ENCODE measurements at regions not wholly inside any gene's neighbourhood (a gene's known extent, or its start where the extent isn't known, plus 50 kb on each side); places are given as distances from the start of the nearest gene placed in this dataset.

- no peak overlapping the region for H3K4me3 ChIP-seq (ENCODE audit: low read depth, poor library complexity, severe bottlenecking)
- 74 to 78% methylated on average over 10 of the region's 10 CpGs for WGBS, 2 donors
- intact Hi-C loops (cut with DNase I; ENCODE audit: low total_unique reads), result no loop called here
- no peak for DNase-seq (ENCODE audit: low spot score in 2 of 2)
- TF ChIP-seq CTCF (IDR thresholded peaks at IDR 0.05) (no peak), POLR2A (IDR thresholded peaks at IDR 0.05) (no peak)
Measured at GRCh38 chr3:59426821-59427565, 377.2 kb upstream of the CFAP20DC start.

- H3K4me3 ChIP-seq (ENCODE audit: low read depth, poor library complexity, severe bottlenecking), result no peak overlapping the region
- intact Hi-C loops (cut with DNase I; ENCODE audit: low total_unique reads), result no loop called here
- DNase-seq (ENCODE audit: low spot score in 2 of 2), result no peak
- 71 to 73% methylated on average over 5 of the region's 5 CpGs for WGBS, 2 donors
- no peak for TF ChIP-seq POLR2A (IDR thresholded peaks at IDR 0.05)
- no peak for TF ChIP-seq CTCF (IDR thresholded peaks at IDR 0.05)
Measured at GRCh38 chr3:59425942-59426341, 376.1 kb upstream of the CFAP20DC start.

- DNase-seq (ENCODE audit: low spot score in 2 of 2), result no peak
- intact Hi-C loops (cut with DNase I; ENCODE audit: low total_unique reads), result no loop called here
- no peak overlapping the region for H3K4me3 ChIP-seq (ENCODE audit: low read depth, poor library complexity, severe bottlenecking)
- WGBS, 2 donors, result 68 to 75% methylated on average over 8 of the region's 8 CpGs
- TF ChIP-seq POLR2A (IDR thresholded peaks at IDR 0.05), result no peak
- TF ChIP-seq CTCF (IDR thresholded peaks at IDR 0.05), result no peak
Measured at GRCh38 chr3:59425371-59425770, 375.5 kb upstream of the CFAP20DC start.

GRCh38 chr3:59424268-59425010 lies 374.6 kb upstream of the CFAP20DC start:
- TF ChIP-seq CTCF (IDR thresholded peaks at IDR 0.05), result no peak
- TF ChIP-seq POLR2A (IDR thresholded peaks at IDR 0.05), result no peak
- DNase-seq (ENCODE audit: low spot score in 2 of 2), result no peak
- WGBS, 2 donors, result 63% methylated on average over 10 of the region's 10 CpGs
- H3K4me3 ChIP-seq (ENCODE audit: low read depth, poor library complexity, severe bottlenecking), result no peak overlapping the region
- intact Hi-C loops (cut with DNase I; ENCODE audit: low total_unique reads), result no loop called here

- DNase-seq (ENCODE audit: low spot score in 2 of 2), result no peak
- 67 to 77% methylated on average over 11 of the region's 11 CpGs for WGBS, 2 donors
- H3K4me3 ChIP-seq (ENCODE audit: low read depth, poor library complexity, severe bottlenecking), result no peak overlapping the region
- intact Hi-C loops (cut with DNase I; ENCODE audit: low total_unique reads), result no loop called here
- TF ChIP-seq POLR2A (IDR thresholded peaks at IDR 0.05) (no peak), CTCF (IDR thresholded peaks at IDR 0.05) (no peak)
Measured at GRCh38 chr3:59423707-59424106, 373.9 kb upstream of the CFAP20DC start.

All from lower leg skin (tissue), 4 donors.